OCI-LY3 (cell line): ENCODE measurements at regions not wholly inside any gene's neighbourhood (a gene's known extent, or its start where the extent isn't known, plus 50 kb on each side); places are given as distances from the start of the nearest gene placed in this dataset.
A peak's percentile ranks its signal among the peaks of the same experiment; 100 is the strongest.

Experiments
- H2AFZ ChIP-seq: fragments of 200-600, 300-600 bp; shearing (Covaris generic); 2 replicates; pipeline ENCODE4 v1.6.0; 2014; ENCODE audit warnings: antibody characterized with exemption, low read depth, low read length
- H3K27ac ChIP-seq: fragments of 200-600, 300-600 bp; sonication (generic); 2 replicates; pipeline ENCODE4 v1.5.1; 2014; ENCODE audit warnings: mild to moderate bottlenecking, low read length, moderate library complexity, mixed read lengths
- H3K27me3 ChIP-seq: fragments of 200-600, 300-600 bp; sonication (generic); 2 replicates; pipeline ENCODE4 v1.6.1; 2014; ENCODE audit warnings: low read depth, low read length, mixed read lengths
- H3K36me3 ChIP-seq: fragments of 200-600, 300-600 bp; sonication (generic); replicated peaks from 2 replicates; pipeline ENCODE3; 2014; ENCODE audit warnings: low read depth, low read length, mixed read lengths
- H3K4me1 ChIP-seq: fragments of 300-600, 200-600 bp; sonication (generic); 2 replicates; pipeline ENCODE4 v1.6.1; 2014; ENCODE audit warnings: low read length, mixed read lengths
- H3K4me2 ChIP-seq: fragments of 200-600, 300-600 bp; sonication (generic); 2 replicates; pipeline ENCODE4 v1.6.1; 2014; ENCODE audit warnings: low read length, mixed read lengths
- H3K4me3 ChIP-seq: fragments of 300-600, 200-600 bp; sonication (generic); 2 replicates; pipeline ENCODE4 v1.5.1; 2014; ENCODE audit warnings: antibody characterized with exemption, mild to moderate bottlenecking, low read length, moderate library complexity
- H3K79me2 ChIP-seq: fragments of 300-600, 200-600 bp; shearing (Covaris generic); 2 replicates; pipeline ENCODE4 v1.6.1; 2014; ENCODE audit warnings: mild to moderate bottlenecking, low read length, mixed read lengths
- H3K9ac ChIP-seq: fragments of 300-600, 200-600 bp; shearing (Covaris generic); 2 replicates; pipeline ENCODE4 v1.6.0; 2014; ENCODE audit warnings: mild to moderate bottlenecking, low read length, moderate library complexity
- H3K9me3 ChIP-seq: fragments of 200-600, 300-600 bp; shearing (Covaris generic); 2 replicates; pipeline ENCODE4 v1.6.1; 2014; ENCODE audit warnings: low read length, mixed read lengths; ENCODE audit not compliant: insufficient read depth
- H4K20me1 ChIP-seq: fragments of 200-600, 300-600 bp; sonication (generic); 2 replicates; pipeline ENCODE4 v1.6.1; 2016; ENCODE audit warnings: low read length, mixed read lengths; ENCODE audit not compliant: insufficient read depth
- CTCF ChIP-seq: fragments of 200-600, 300-600 bp; sonication (generic); IDR thresholded peaks from 2 replicates; pipeline ENCODE4 v1.5.1; 2014; ENCODE audit warnings: antibody characterized with exemption, low read length, low read depth
- EZH2phosphoT487 ChIP-seq: fragments of 200-600 bp; shearing (Covaris generic); IDR thresholded peaks from 2 replicates; pipeline ENCODE4 v1.6.1; 2018; ENCODE audit warnings: antibody characterized with exemption, mixed run types, low read depth

DNA sequence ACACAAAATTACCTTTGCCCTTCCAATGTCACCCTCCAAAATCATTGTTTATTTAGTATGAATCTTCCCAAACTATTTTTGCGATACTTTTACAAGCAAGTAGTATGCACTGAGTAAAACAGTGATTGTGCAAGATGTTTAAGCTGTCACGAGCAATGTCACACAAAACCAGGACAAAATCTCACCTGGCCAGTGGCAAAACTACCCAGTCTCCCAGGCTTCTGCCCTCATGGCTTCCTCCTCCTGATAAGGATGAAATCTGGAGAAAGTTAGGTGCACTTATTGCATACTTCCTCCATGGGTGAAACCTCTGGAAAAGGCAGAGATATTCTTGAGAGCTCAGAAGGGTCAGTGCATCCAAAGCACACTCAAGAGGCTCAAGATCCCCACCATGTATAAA lies 500.8 kb downstream of the IRS2 start:
- TF ChIP-seq EZH2phosphoT487 (no peak), CTCF (no peak)
- Histone ChIP-seq H3K4me2 (no peak overlapping the region), H3K36me3 (no peaks in the 10 kb centered on the region)

DNA sequence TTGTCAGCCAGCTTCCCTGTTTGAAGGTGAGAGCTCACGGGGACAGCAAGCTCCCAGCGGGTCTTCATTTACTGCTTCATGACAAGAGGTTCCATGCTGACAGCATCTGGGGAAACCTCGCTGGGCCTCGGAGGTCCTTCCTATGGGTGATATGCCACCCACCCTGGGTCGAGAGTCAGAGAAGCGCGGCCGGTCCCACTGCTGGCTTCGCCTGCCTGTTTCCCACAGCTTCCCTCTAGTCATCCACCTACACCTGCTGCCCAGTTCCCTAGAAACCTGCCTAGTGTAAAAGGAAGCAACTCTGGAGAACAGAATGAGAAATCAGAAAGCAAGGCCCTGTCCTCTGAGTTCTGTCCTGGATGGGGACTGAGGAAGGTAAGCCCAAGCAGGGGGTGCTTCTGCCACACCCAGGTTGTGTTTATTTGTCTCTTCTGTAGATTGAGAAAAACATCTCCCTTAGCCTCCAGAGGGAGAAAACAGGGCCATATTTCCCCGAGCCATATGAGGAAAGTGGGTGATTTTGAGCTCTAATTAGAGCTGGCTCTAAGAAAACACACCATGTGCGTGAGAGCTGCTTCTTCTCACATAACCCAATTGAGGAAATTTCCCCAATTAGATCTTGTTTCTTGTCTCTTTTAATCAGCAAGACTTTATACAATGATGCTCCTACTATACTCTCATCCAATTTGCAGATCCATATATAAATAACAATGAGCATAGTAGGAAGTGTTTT lies 504.3 kb downstream of the IRS2 start:
- H4K20me1 ChIP-seq: no peaks in the 10 kb centered on the region
- H3K27me3 ChIP-seq: no peaks in the 10 kb centered on the region
- no peaks in the 10 kb centered on the region for H3K79me2 ChIP-seq
- no peak overlapping the region for H3K4me3 ChIP-seq
- H3K9ac ChIP-seq: no peak overlapping the region
- H3K4me2 ChIP-seq: no peak overlapping the region
- H3K9me3 ChIP-seq: no peaks in the 10 kb centered on the region
- H3K27ac ChIP-seq: no peak overlapping the region
- H2AFZ ChIP-seq: 0 out of 2 replicates have a peak overlapping the region, but pooled peaks have one; percentile 13
- H3K36me3 ChIP-seq: no peaks in the 10 kb centered on the region
- no peaks in the 10 kb centered on the region for H3K4me1 ChIP-seq
- TF ChIP-seq EZH2phosphoT487 (no peak), CTCF (no peak)

More for the DNA sequence above, 500.8 kb downstream of the IRS2 start:
- Histone ChIP-seq H3K4me1 (no peaks in the 10 kb centered on the region), H4K20me1 (no peaks in the 10 kb centered on the region), H3K27ac (no peak overlapping the region), H3K9me3 (no peaks in the 10 kb centered on the region), H3K79me2 (no peaks in the 10 kb centered on the region), H3K27me3 (no peaks in the 10 kb centered on the region), H2AFZ (no peak overlapping the region), H3K9ac (no peak overlapping the region), H3K4me3 (no peak overlapping the region)

DNA sequence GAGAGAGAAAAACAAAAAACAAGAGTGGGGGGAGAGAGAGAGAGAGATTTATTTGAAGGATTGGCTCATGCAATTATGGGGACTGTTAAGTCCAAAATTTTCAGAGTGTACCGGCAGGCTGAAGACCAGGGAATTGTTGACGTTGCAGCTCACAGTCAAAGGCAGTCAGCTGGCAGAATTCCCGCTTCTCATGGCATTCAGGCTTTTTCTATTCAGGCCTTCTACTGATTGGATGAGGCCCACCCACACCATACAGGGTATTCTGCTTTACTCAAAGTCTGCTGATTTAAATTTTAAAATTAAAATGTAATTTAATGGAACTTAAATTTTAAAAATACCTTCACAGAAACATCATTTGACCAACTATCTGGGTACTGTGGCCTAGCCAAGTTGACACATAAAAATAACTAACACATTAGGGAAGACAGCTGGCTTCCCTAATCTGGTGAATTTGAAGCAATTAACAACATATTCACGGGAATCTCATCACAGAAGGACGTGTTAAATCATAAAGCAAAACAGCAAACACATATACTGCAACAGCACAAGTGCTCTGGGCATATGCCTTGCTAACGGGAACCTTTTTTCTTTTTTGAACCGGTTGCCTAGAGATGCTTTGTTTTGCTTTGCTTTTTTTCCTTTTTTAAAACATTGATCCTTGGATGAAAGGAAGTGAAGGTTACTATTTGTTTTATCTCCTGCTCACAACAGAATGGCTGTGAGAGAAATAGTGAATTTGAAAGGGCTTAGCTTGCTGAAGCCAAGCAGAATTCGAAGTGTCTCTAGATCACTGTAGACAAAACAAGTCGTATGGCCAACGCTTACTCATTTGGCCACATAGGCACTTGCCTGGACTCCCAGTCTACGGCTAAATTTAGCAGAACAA lies 505.1 kb downstream of the IRS2 start:
- Histone ChIP-seq H3K4me3 (no peak overlapping the region), H4K20me1 (no peaks in the 10 kb centered on the region), H3K9ac (no peak overlapping the region), H3K4me1 (no peaks in the 10 kb centered on the region), H3K27ac (no peak overlapping the region), H2AFZ (no peak overlapping the region), H3K79me2 (no peaks in the 10 kb centered on the region), H3K27me3 (no peaks in the 10 kb centered on the region), H3K36me3 (no peaks in the 10 kb centered on the region), H3K4me2 (no peak overlapping the region), H3K9me3 (no peaks in the 10 kb centered on the region)
- TF ChIP-seq EZH2phosphoT487 (no peak), CTCF (no peak)

DNA sequence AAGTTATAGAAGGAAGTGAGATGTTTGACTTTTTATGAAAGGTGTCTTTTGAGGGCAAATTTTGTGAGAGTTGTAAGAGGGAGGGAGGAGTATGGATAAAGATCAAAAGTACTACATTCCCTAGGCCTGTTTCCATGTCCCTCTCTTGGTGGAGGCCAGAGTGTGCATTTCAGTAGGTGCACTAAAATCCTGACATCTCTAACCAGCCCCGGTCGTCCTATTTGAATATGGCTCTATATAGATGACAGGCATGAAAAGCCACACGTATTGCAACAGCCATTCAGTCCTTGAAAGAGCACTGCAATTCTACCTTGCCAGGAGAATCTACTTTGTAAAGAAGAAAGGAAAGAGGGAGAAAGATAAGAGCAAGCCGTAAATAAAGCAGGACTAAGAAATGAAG lies 510.1 kb downstream of the IRS2 start:
- Histone ChIP-seq H3K4me3 (no peak overlapping the region), H3K4me1 (no peaks in the 10 kb centered on the region), H3K36me3 (no peaks in the 10 kb centered on the region)

More for the DNA sequence above, 510.1 kb downstream of the IRS2 start:
- no peak overlapping the region for H3K27ac ChIP-seq
- H4K20me1 ChIP-seq: no peaks in the 10 kb centered on the region
- no peaks in the 10 kb centered on the region for H3K79me2 ChIP-seq
- H3K9me3 ChIP-seq: no peaks in the 10 kb centered on the region
- H3K4me2 ChIP-seq: no peak overlapping the region
- H3K27me3 ChIP-seq: no peaks in the 10 kb centered on the region
- TF ChIP-seq CTCF: no peak
- no peak for TF ChIP-seq EZH2phosphoT487
- no peak overlapping the region for H2AFZ ChIP-seq
- H3K9ac ChIP-seq: no peak overlapping the region
